Vagina (tissue), 2 donors: ENCODE measurements at regions not wholly inside any gene's neighbourhood (a gene's known extent, or its start where the extent isn't known, plus 50 kb on each side); places are given as distances from the start of the nearest gene placed in this dataset.

Experiments
- CTCF ChIP-seq, 3 experiments: fragments of 450-650 bp in 2 of 3; fragments of 200-600 bp in 1 of 3; sonication (generic) in 1 of 3; IDR thresholded peaks; one replicate each; pipeline ENCODE4 v1.5.1; 2017 to 2019; ENCODE audit warnings: antibody characterized with exemption in 3 of 3, mild to moderate bottlenecking in 2 of 3, moderate library complexity in 2 of 3
- POLR2A ChIP-seq, 2 donors: fragments of 450-650 bp; IDR thresholded peaks; one replicate each; pipeline ENCODE4 v1.6.1; 2017; ENCODE audit warnings: antibody characterized with exemption in 2 of 2, mild to moderate bottlenecking in 2 of 2, moderate library complexity in 2 of 2
- POLR2AphosphoS5 ChIP-seq, 2 donors: sonication (generic); formaldehyde crosslinking; IDR thresholded peaks; one replicate each; pipeline ENCODE4 v1.9.0; 2017; ENCODE audit warnings: antibody characterized with exemption in 2 of 2, mild to moderate bottlenecking in 2 of 2, low read depth in 1 of 2; ENCODE audit not compliant: insufficient read depth in 1 of 2

- TF ChIP-seq CTCF (IDR thresholded peaks at IDR 0.05), result no peak
- no peak for TF ChIP-seq POLR2AphosphoS5 (IDR thresholded peaks at IDR 0.05; ENCODE audit: insufficient read depth in 1 of 2, low read depth in 1 of 2)
- TF ChIP-seq POLR2A (IDR thresholded peaks at IDR 0.05), result no peak
These were observed 139.4 kb downstream of the FBXO8 start for GRCh38 chr4:174144106-174144505.
